HL-60 (cell line): ENCODE measurements at regions not wholly inside any gene's neighbourhood (a gene's known extent, or its start where the extent isn't known, plus 50 kb on each side); places are given as distances from the start of the nearest gene placed in this dataset.

ENCODE experiments used
- GABPA ChIP-seq: IDR thresholded peaks from 2 replicates; pipeline ENCODE4 v1.6.1; 2012; ENCODE audit warnings: low read depth
- POLR2AphosphoS5 ChIP-seq: IDR thresholded peaks from 2 replicates; pipeline ENCODE4 v1.6.1; 2012; ENCODE audit warnings: low read depth
- SPI1 ChIP-seq: IDR thresholded peaks from 2 replicates; pipeline ENCODE4 v1.6.1; 2012; ENCODE audit warnings: low read depth, mild to moderate bottlenecking, borderline replicate concordance
- TF ChIP-seq, protein P1 (sequence below): IDR thresholded peaks from one replicate; pipeline ENCODE4 v1.5.1; 2011; ENCODE audit warnings: low read length, control low read depth, inconsistent platforms; ENCODE audit not compliant: insufficient read depth
- TF ChIP-seq, protein P2 (sequence below): IDR thresholded peaks from 2 replicates; pipeline ENCODE4 v1.6.1; 2012; ENCODE audit warnings: low read depth; ENCODE audit not compliant: insufficient replicate concordance

DNA sequence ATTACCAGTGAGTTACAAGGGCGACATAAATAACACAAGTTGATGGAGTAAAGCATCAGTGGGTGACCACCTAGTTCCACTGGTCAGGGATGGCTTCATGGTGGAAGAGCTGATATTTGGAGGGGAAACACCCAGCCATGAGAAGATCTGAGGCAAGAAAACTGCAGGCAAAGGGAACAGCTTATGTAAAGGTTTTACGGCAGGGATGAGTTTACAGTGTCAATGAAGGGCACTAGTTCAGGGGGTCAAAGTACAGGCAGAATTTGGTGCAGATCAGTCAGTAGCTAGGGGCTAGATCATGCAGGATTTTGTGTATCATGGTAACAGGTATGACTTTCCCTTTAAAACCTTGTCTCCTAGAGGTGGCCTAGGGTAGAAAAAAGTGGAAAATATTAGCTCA is 339.6 kb downstream of the PMP22 start:
- TF ChIP-seq POLR2AphosphoS5: no peak
- TF ChIP-seq, protein P1, sequence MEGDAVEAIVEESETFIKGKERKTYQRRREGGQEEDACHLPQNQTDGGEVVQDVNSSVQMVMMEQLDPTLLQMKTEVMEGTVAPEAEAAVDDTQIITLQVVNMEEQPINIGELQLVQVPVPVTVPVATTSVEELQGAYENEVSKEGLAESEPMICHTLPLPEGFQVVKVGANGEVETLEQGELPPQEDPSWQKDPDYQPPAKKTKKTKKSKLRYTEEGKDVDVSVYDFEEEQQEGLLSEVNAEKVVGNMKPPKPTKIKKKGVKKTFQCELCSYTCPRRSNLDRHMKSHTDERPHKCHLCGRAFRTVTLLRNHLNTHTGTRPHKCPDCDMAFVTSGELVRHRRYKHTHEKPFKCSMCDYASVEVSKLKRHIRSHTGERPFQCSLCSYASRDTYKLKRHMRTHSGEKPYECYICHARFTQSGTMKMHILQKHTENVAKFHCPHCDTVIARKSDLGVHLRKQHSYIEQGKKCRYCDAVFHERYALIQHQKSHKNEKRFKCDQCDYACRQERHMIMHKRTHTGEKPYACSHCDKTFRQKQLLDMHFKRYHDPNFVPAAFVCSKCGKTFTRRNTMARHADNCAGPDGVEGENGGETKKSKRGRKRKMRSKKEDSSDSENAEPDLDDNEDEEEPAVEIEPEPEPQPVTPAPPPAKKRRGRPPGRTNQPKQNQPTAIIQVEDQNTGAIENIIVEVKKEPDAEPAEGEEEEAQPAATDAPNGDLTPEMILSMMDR: no peak
- TF ChIP-seq, protein P2, sequence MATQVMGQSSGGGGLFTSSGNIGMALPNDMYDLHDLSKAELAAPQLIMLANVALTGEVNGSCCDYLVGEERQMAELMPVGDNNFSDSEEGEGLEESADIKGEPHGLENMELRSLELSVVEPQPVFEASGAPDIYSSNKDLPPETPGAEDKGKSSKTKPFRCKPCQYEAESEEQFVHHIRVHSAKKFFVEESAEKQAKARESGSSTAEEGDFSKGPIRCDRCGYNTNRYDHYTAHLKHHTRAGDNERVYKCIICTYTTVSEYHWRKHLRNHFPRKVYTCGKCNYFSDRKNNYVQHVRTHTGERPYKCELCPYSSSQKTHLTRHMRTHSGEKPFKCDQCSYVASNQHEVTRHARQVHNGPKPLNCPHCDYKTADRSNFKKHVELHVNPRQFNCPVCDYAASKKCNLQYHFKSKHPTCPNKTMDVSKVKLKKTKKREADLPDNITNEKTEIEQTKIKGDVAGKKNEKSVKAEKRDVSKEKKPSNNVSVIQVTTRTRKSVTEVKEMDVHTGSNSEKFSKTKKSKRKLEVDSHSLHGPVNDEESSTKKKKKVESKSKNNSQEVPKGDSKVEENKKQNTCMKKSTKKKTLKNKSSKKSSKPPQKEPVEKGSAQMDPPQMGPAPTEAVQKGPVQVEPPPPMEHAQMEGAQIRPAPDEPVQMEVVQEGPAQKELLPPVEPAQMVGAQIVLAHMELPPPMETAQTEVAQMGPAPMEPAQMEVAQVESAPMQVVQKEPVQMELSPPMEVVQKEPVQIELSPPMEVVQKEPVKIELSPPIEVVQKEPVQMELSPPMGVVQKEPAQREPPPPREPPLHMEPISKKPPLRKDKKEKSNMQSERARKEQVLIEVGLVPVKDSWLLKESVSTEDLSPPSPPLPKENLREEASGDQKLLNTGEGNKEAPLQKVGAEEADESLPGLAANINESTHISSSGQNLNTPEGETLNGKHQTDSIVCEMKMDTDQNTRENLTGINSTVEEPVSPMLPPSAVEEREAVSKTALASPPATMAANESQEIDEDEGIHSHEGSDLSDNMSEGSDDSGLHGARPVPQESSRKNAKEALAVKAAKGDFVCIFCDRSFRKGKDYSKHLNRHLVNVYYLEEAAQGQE: no peak
- TF ChIP-seq GABPA: no peak
- no peak for TF ChIP-seq SPI1
